Left lung (tissue), 4 donors: ENCODE measurements at regions not wholly inside any gene's neighbourhood (a gene's known extent, or its start where the extent isn't known, plus 50 kb on each side); places are given as distances from the start of the nearest gene placed in this dataset.
A peak's percentile ranks its signal among the peaks of the same experiment; 100 is the strongest.
"Not testable (repeated sequence)": the region's sequence is repeated elsewhere in the genome, so short reads cannot be mapped to it uniquely, and the experiment has no call there.

Experiments
- ATAC-seq: fragments of 200-7000 bp; cut with Tn5 transposase; one replicate; pipeline ENCODE4 v1.9.1; 2020; ENCODE audit warnings: moderate library complexity
- DNase-seq, 4 donors: peaks; one replicate each; pipeline ENCODE4 v3.0.0-alpha.2; 2013 to 2020
- H3K27ac ChIP-seq, 2 donors: fragments of 200-600 bp; sonication (generic) in 1 of 2; one replicate each; pipeline versions ENCODE4 v1.5.0 to v1.8.0; 2020 to 2021
- H3K27me3 ChIP-seq, 2 donors: fragments of 200-600 bp; sonication (generic) in 1 of 2; one replicate each; pipeline versions ENCODE4 v1.5.0 to v1.8.0; 2020 to 2021
- H3K36me3 ChIP-seq, 2 donors: fragments of 200-600 bp; sonication (generic) in 1 of 2; one replicate each; pipeline versions ENCODE4 v1.5.0 to v1.8.0; 2020 to 2021
- H3K4me1 ChIP-seq, 2 donors: fragments of 200-600 bp; one replicate each; pipeline ENCODE4 v1.8.0; 2021
- H3K4me3 ChIP-seq, 2 donors: fragments of 200-600 bp; sonication (generic) in 1 of 2; one replicate each; pipeline versions ENCODE4 v1.5.0 to v1.8.0; 2020 to 2021; ENCODE audit warnings: mild to moderate bottlenecking in 1 of 2
- H3K9me3 ChIP-seq, 2 donors: fragments of 200-600 bp; sonication (generic) in 1 of 2; one replicate each; pipeline versions ENCODE4 v1.5.0 to v1.8.0; 2020 to 2021
- CTCF ChIP-seq, 2 donors: fragments of 200-600 bp; sonication (generic) in 1 of 2; IDR thresholded peaks; one replicate each; pipeline versions ENCODE4 v1.5.0 to v1.8.0; 2021; ENCODE audit warnings: antibody characterized with exemption in 2 of 2
- intact Hi-C, 2 donors: fragments of 100-400 bp; cut with DNase I; formaldehyde crosslinking; loops; one replicate each; pipeline versions ENCODE4 v1.11.2 to v1.14.2; 2022
- microRNA-seq, 2 donors: library from miRNA; unstranded; fragments of <30 nt; microRNA quantifications; one replicate each; pipeline ENCODE4, GENCODE V29; 2019
- donor health status: DM: no; HTN: yes; CAD: no.
- donor health status: DM: no; HTN: no; CAD: no.

GRCh38 chr9:63728287-63728686, 1556.7 kb downstream of the FOXD4L5 start:
- no peaks in the 10 kb centered on the region for H3K4me1 ChIP-seq
- H3K4me3 ChIP-seq, result no peak overlapping the region
- no peaks in the 10 kb centered on the region for H3K36me3 ChIP-seq
- no peak overlapping the region for H3K27ac ChIP-seq
- intact Hi-C loops, result no loop called here
- no peak for TF ChIP-seq CTCF (IDR thresholded peaks at IDR 0.05)
- H3K27me3 ChIP-seq, result no peaks in the 10 kb centered on the region
- DNase-seq (no peak), ATAC-seq (no peak)
- H3K9me3 ChIP-seq, result peaks cover 0 to 3% of the 10 kb centered on the region in 2 donors

- DNase-seq, H3K36me3 ChIP-seq, H3K4me3 ChIP-seq, H3K4me1 ChIP-seq, H3K27me3 ChIP-seq, intact Hi-C loops, ATAC-seq, H3K27ac ChIP-seq: not testable (repeated sequence)
- H3K9me3 ChIP-seq, result peaks cover 0 to 45% of the 10 kb centered on the region in 2 donors
Measured at GRCh38 chr9:63708285-63708684, 1576.7 kb downstream of the FOXD4L5 start.

- H3K36me3 ChIP-seq, H3K4me3 ChIP-seq, H3K27me3 ChIP-seq, H3K27ac ChIP-seq, H3K4me1 ChIP-seq, intact Hi-C loops, ATAC-seq: not testable (repeated sequence)
- peaks cover 0 to 37% of the 10 kb centered on the region in 2 donors for H3K9me3 ChIP-seq
- DNase-seq, result peak in 1 of 4 donors; percentile 50
Measured at GRCh38 chr9:63704456-63704855, 1580.6 kb downstream of the FOXD4L5 start.

GRCh38 chr9:63703670-63704069, 1581.3 kb downstream of the FOXD4L5 start:
- H3K4me1 ChIP-seq, ATAC-seq, H3K27ac ChIP-seq, intact Hi-C loops, H3K36me3 ChIP-seq, H3K27me3 ChIP-seq, H3K4me3 ChIP-seq: not testable (repeated sequence)
- DNase-seq, result peak in 2 of 4 donors; percentile 32 to 72
- peaks cover 0 to 36% of the 10 kb centered on the region in 2 donors for H3K9me3 ChIP-seq

GRCh38 chr9:63703138-63703665, 1581.8 kb downstream of the FOXD4L5 start:
- ATAC-seq, H3K4me1 ChIP-seq, H3K27me3 ChIP-seq, H3K27ac ChIP-seq, H3K36me3 ChIP-seq, H3K4me3 ChIP-seq, intact Hi-C loops: not testable (repeated sequence)
- H3K9me3 ChIP-seq, result peaks cover 0 to 31% of the 10 kb centered on the region in 2 donors
- peak in 1 of 4 donors; percentile 56 for DNase-seq

Small RNAs in the stretch of these regions (microRNA-seq; reads per million reads assigned to microRNA genes)
- gene MIR4477B, result 0 reads per million in 2 donors
